GM12892 (cell line): ENCODE measurements at regions not wholly inside any gene's neighbourhood (a gene's known extent, or its start where the extent isn't known, plus 50 kb on each side); places are given as distances from the start of the nearest gene placed in this dataset.

Experiments used
- POLR2A ChIP-seq: IDR thresholded peaks from 2 replicates; pipeline ENCODE4 v1.6.1; 2011; ENCODE audit warnings: low read depth, low read length, control low read depth
- POLR2AphosphoS5 ChIP-seq: IDR thresholded peaks from 2 replicates; pipeline ENCODE4 v1.6.1; 2011; ENCODE audit warnings: low read depth, low read length, control low read depth
- TAF1 ChIP-seq: IDR thresholded peaks from 2 replicates; pipeline ENCODE4 v1.6.1; 2011; ENCODE audit warnings: low read depth, mild to moderate bottlenecking, control low read depth, low read length, borderline replicate concordance

GRCh38 chr14:96727491-96727890 is 69.7 kb upstream of the VRK1 start:
- TF ChIP-seq POLR2AphosphoS5 (no peak), POLR2A (no peak), TAF1 (no peak)
